Spleen (tissue), 11 donors: ENCODE measurements at regions not wholly inside any gene's neighbourhood (a gene's known extent, or its start where the extent isn't known, plus 50 kb on each side); places are given as distances from the start of the nearest gene placed in this dataset.

ENCODE experiments used
- DNase-seq: peaks from one replicate; pipeline ENCODE4 v3.0.0-alpha.2; 2020
- H3K27ac ChIP-seq, 8 donors: fragments of 200-600 bp; sonication (generic) in 7 of 8; 1 replicate in 4 of 8; 2 replicates in 4 of 8; pipeline versions ENCODE4 v1.5.0 to v1.8.0; 2016 to 2021; ENCODE audit warnings: inconsistent platforms in 4 of 8, mild to moderate bottlenecking in 4 of 8, moderate library complexity in 1 of 8
- H3K27me3 ChIP-seq, 7 donors: fragments of 200-600 bp; sonication (generic) in 6 of 7; replicated peaks in 1 of 7; 1 replicate in 4 of 7; 2 replicates in 3 of 7; pipeline versions ENCODE4 v1.5.0 to v1.8.0; 2016 to 2021; ENCODE audit warnings: inconsistent platforms in 3 of 7, mild to moderate bottlenecking in 1 of 7
- H3K36me3 ChIP-seq, 6 donors: fragments of 200-600 bp; sonication (generic) in 5 of 6; 1 replicate in 4 of 6; 2 replicates in 2 of 6; pipeline versions ENCODE4 v1.5.0 to v1.8.0; 2016 to 2021; ENCODE audit warnings: inconsistent platforms in 2 of 6
- H3K4me1 ChIP-seq, 6 donors: fragments of 200-600 bp; sonication (generic) in 5 of 6; 1 replicate in 3 of 6; 2 replicates in 3 of 6; pipeline versions ENCODE4 v1.5.0 to v1.8.0; 2016 to 2021; ENCODE audit warnings: inconsistent platforms in 3 of 6
- H3K4me3 ChIP-seq, 8 donors: fragments of 200-600 bp; sonication (generic) in 7 of 8; 1 replicate in 4 of 8; 2 replicates in 4 of 8; pipeline versions ENCODE4 v1.5.0 to v1.8.0; 2016 to 2021; ENCODE audit warnings: inconsistent platforms in 4 of 8, mild to moderate bottlenecking in 4 of 8, moderate library complexity in 2 of 8
- H3K9me3 ChIP-seq, 8 donors: fragments of 200-600 bp; sonication (generic) in 7 of 8; 1 replicate in 4 of 8; 2 replicates in 4 of 8; pipeline versions ENCODE4 v1.5.0 to v1.8.0; 2016 to 2021; ENCODE audit warnings: inconsistent platforms in 4 of 8
- POLR2A ChIP-seq, 3 donors: fragments of 450-650 bp; IDR thresholded peaks; one replicate each; pipeline ENCODE4 v1.5.1; 2017; ENCODE audit warnings: antibody characterized with exemption in 3 of 3, mild to moderate bottlenecking in 1 of 3
- POLR2AphosphoS5 ChIP-seq, 3 donors: sonication (generic); formaldehyde crosslinking; IDR thresholded peaks; one replicate each; pipeline ENCODE4 v1.5.1; 2017; ENCODE audit warnings: antibody characterized with exemption in 3 of 3
- WGBS, 5 donors: extraction: QIAGEN DNeasy Blood & Tissue Kit in 3 of 5; methylation state at CpG; one replicate each; pipeline versions ENCODE4 v1.1.5 to v1.1.7; 2013 to 2018; 5-methylcytosine and 5-hydroxymethylcytosine counted together
- intact Hi-C: fragments of 100-400 bp; cut with DNase I; formaldehyde crosslinking; loops from one replicate; pipeline ENCODE4 v1.15.0; 2023; ENCODE audit warnings: low total_unique reads
- TF ChIP-seq, protein P1 (sequence below), 11 experiments: fragments of 200-600 bp in 7 of 11; fragments of 450-650 bp in 4 of 11; sonication (generic) in 4 of 11; IDR thresholded peaks in 8 of 11; conservative IDR thresholded peaks in 3 of 11; 1 replicate in 7 of 11; 2 replicates in 4 of 11; pipeline versions ENCODE4 v1.4.0 to v1.8.0; 2016 to 2021; ENCODE audit warnings: antibody characterized with exemption in 11 of 11, inconsistent platforms in 4 of 11, mild to moderate bottlenecking in 1 of 11
- donor health status: healthy with polysubstance abuse.
- donor health status: DM: no; HTN: no; CAD: no; lungs with moderate emphysema.
- donor health status: DM: no; HTN: no; CAD: no.
- donor health status: Bipolar disorder and iron deficiency.
- donor health status: healthy.
- donor health status: DM: no; HTN: no; CAD: no.
- donor health status: DM: yes; HTN: yes; CAD: no.

DNA sequence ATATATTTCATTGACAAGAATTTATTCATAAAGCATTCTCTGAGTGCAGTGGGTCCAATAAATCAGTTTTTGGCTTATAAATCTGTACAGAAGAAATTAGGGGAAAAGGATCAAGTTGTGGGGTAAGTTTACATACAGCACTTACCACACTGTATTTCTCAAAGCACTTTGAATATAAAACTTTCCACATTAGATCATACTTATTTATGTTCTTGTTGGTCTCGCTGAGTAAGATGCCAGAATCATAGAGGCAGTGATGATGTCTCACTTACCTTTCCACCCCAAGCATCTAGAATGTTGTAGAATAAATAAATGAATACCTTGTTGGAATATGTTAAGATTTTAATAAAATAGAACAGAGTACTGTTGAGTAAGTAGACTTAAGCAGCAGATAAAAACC lies 279.1 kb downstream of the PCDH20 start:
- no peak for TF ChIP-seq POLR2A (IDR thresholded peaks at IDR 0.05)
- TF ChIP-seq, protein P1, sequence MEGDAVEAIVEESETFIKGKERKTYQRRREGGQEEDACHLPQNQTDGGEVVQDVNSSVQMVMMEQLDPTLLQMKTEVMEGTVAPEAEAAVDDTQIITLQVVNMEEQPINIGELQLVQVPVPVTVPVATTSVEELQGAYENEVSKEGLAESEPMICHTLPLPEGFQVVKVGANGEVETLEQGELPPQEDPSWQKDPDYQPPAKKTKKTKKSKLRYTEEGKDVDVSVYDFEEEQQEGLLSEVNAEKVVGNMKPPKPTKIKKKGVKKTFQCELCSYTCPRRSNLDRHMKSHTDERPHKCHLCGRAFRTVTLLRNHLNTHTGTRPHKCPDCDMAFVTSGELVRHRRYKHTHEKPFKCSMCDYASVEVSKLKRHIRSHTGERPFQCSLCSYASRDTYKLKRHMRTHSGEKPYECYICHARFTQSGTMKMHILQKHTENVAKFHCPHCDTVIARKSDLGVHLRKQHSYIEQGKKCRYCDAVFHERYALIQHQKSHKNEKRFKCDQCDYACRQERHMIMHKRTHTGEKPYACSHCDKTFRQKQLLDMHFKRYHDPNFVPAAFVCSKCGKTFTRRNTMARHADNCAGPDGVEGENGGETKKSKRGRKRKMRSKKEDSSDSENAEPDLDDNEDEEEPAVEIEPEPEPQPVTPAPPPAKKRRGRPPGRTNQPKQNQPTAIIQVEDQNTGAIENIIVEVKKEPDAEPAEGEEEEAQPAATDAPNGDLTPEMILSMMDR (IDR thresholded peaks at IDR 0.05 in 8 of 11, conservative IDR thresholded peaks at IDR 0.05 in 3 of 11): no peak
- intact Hi-C loops: no loop called here
- Histone ChIP-seq H3K36me3 (no peaks in the 10 kb centered on the region), H3K4me1 (no peaks in the 10 kb centered on the region), H3K27me3 (no peaks in the 10 kb centered on the region), H3K27ac (no peak overlapping the region), H3K9me3 (peaks cover 0 to 4% (median 0%) of the 10 kb centered on the region in 8 donors), H3K4me3 (no peak overlapping the region)
- WGBS, 5 donors: 70 to 90% (median 75%) methylated on average over 1 of the region's 1 CpG
- DNase-seq: no peak

DNA sequence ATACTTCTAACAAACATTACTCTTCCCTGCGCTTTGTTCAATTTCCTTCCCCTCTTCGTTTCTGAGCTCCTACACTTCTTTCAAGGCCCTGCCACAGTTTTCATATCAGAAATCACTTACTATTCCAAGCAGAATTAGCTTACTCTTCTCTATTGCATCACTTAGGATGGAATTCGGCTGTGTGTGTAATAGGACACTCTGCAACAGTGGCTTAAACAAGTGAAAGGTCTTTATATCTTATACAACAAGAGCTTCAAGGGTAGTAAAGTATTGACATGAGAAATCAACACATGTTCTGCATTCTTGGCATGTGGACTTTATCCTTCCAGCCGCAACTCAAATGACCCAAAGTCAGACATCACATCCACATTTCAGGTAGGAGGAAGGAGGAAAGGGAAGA lies 279.6 kb downstream of the PCDH20 start:
- H3K27ac ChIP-seq: no peak overlapping the region
- no peak for DNase-seq

DNA sequence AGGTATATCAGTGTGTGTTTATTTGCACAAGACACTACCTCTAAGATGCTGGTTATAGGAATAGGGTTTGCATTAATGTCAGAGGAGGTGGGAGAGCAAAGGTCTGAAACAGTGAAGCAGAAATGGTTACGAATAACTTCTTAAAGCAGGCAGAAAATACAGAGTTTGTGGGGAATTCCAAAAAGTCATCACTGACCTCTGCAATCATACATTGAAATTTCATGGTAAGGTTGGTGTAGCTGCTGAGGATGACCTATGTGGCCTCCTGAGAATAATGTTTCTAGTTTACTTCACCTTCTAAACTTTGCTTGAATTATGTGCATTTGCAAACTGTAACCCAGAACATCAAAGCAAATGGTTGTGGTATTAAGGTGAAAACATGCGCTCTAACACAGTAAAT lies 280.1 kb downstream of the PCDH20 start:
- H3K27ac ChIP-seq: no peak overlapping the region
- no peaks in the 10 kb centered on the region for H3K36me3 ChIP-seq
- no peak for DNase-seq
- H3K4me3 ChIP-seq: no peak overlapping the region
- intact Hi-C loops: no loop called here
- peaks cover 0 to 4% (median 0%) of the 10 kb centered on the region in 8 donors for H3K9me3 ChIP-seq
- TF ChIP-seq POLR2A (IDR thresholded peaks at IDR 0.05): no peak
- TF ChIP-seq, protein P1 (IDR thresholded peaks at IDR 0.05 in 8 of 11, conservative IDR thresholded peaks at IDR 0.05 in 3 of 11): no peak
- TF ChIP-seq POLR2AphosphoS5 (IDR thresholded peaks at IDR 0.05): no peak
- H3K27me3 ChIP-seq: no peaks in the 10 kb centered on the region
- 82 to 93% (median 89%) methylated on average over 2 of the region's 2 CpGs for WGBS, 5 donors
- no peaks in the 10 kb centered on the region for H3K4me1 ChIP-seq

More for the DNA sequence above, 279.6 kb downstream of the PCDH20 start:
- intact Hi-C loops: no loop called here
- H3K4me3 ChIP-seq: no peak overlapping the region
- peaks cover 0 to 4% (median 0%) of the 10 kb centered on the region in 8 donors for H3K9me3 ChIP-seq
- TF ChIP-seq POLR2AphosphoS5 (IDR thresholded peaks at IDR 0.05): no peak
- TF ChIP-seq POLR2A (IDR thresholded peaks at IDR 0.05): no peak
- TF ChIP-seq, protein P1 (IDR thresholded peaks at IDR 0.05 in 8 of 11, conservative IDR thresholded peaks at IDR 0.05 in 3 of 11): no peak
- H3K36me3 ChIP-seq: no peaks in the 10 kb centered on the region
- no peaks in the 10 kb centered on the region for H3K4me1 ChIP-seq
- 71 to 77% (median 75%) methylated on average over 4 of the region's 4 CpGs for WGBS, 5 donors
- no peaks in the 10 kb centered on the region for H3K27me3 ChIP-seq

DNA sequence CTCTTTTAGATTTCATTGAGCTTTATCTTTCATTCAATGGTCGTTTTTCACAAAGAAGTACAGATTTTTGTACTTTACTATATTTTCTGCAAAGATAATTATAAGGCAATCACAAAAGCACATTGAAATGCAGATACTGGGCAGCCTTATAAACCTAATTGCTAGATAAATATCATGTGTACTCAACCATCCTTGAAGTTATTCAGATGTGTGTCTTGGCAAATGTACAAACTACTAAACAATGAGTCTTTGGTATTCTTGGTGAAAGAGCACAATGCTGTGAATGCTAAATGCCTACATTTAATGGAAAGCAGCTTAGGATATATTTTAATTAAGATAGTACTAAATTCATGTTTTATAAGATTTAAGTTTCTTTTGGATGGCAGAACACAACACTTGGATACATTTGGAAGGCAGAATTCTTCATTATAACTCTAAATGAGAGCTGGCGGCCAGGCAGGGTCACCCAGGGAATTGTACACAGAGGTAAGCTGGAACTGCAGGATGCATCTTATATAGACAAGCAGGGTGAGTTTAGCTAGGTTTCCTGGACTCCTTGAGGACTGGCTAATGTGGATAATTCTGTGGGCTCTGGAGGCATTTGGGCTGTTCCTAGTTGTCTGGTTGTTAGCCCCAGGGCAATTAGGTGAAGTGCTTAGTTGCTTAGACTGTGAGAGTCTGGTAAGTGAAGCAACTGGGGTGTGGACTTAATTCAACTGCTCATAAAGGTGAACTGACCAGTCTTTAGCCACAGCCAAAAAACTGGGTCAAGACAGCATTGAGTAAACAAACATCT lies 286.6 kb downstream of the PCDH20 start:
- Histone ChIP-seq H3K4me3 (no peak overlapping the region), H3K36me3 (no peaks in the 10 kb centered on the region), H3K27me3 (no peaks in the 10 kb centered on the region), H3K9me3 (peaks cover 0 to 10% (median 0%) of the 10 kb centered on the region in 8 donors), H3K27ac (no peak overlapping the region), H3K4me1 (no peaks in the 10 kb centered on the region)
- no peak for DNase-seq
- no peak for TF ChIP-seq POLR2A (IDR thresholded peaks at IDR 0.05)
- TF ChIP-seq, protein P1 (IDR thresholded peaks at IDR 0.05 in 8 of 11, conservative IDR thresholded peaks at IDR 0.05 in 3 of 11): no peak
- no peak for TF ChIP-seq POLR2AphosphoS5 (IDR thresholded peaks at IDR 0.05)
- WGBS, 5 donors: 49 to 70% (median 57%) methylated on average over 2 of the region's 2 CpGs
- intact Hi-C loops: no loop called here
